ENCODE measurements at regions not wholly inside any gene's neighbourhood (a gene's known extent, or its start where the extent isn't known, plus 50 kb on each side); places are given as distances from the start of the nearest gene placed in this dataset.

- TF ChIP-seq CTCF (IDR thresholded peaks at IDR 0.05 in 8 of 11, conservative IDR thresholded peaks at IDR 0.05 in 3 of 11) (peak in 5 of 11 experiments; percentile 7 to 34 (median 25)), POLR2A (IDR thresholded peaks at IDR 0.05) (no peak), POLR2AphosphoS5 (IDR thresholded peaks at IDR 0.05) (no peak)
Measured at GRCh38 chrX:38985375-38985774, 184.1 kb downstream of the MID1IP1 start.

All from spleen (tissue), 7 donors.